B cell (primary cell): ENCODE measurements at regions not wholly inside any gene's neighbourhood (a gene's known extent, or its start where the extent isn't known, plus 50 kb on each side); places are given as distances from the start of the nearest gene placed in this dataset.

Experiments used
- ATAC-seq: fragments of 200-7000 bp; cut with Tn5 transposase; one replicate; pipeline ENCODE4 v1.10.0; 2021; ENCODE audit warnings: low read depth, mild to moderate bottlenecking, moderate number of reproducible peaks, moderate library complexity
- CTCF ChIA-PET: fragments of 350-600 bp; sonication (Branson Sonifier 250); formaldehyde crosslinking; loops from one replicate; lab custom pipeline; 2021; ENCODE audit warnings: antibody characterized with exemption, inconsistent platforms; lab: Charles Lee
- POLR2A ChIA-PET: fragments of 350-600 bp; sonication (Branson Sonifier 250); formaldehyde crosslinking; loops from one replicate; lab custom pipeline; 2021; ENCODE audit warnings: antibody characterized with exemption; lab: Charles Lee
- DNase-seq: peaks from one replicate; pipeline ENCODE4 v3.0.0; 2013
- H2AFZ ChIP-seq: 2 replicates; pipeline ENCODE4 v1.6.1; 2012; ENCODE audit warnings: mild to moderate bottlenecking, low read depth, low read length; ENCODE audit not compliant: insufficient read depth, poor library complexity, severe bottlenecking
- H3K27ac ChIP-seq, 2 donors: 1 replicate in 1 of 2; 2 replicates in 1 of 2; pipeline ENCODE4 v1.5.1; 2012 to 2013; ENCODE audit warnings: low read length in 2 of 2, mild to moderate bottlenecking in 2 of 2, moderate library complexity in 1 of 2
- H3K27me3 ChIP-seq, 4 experiments: fragments of 200-600 bp in 1 of 4; sonication (generic) in 1 of 4; replicated peaks in 1 of 4; 1 replicate in 2 of 4; 2 replicates in 2 of 4; pipeline versions ENCODE4 v1.6.1 to v1.7.0; 2013 to 2016; ENCODE audit warnings: low read length in 3 of 4, mild to moderate bottlenecking in 2 of 4, mixed read lengths in 1 of 4, moderate library complexity in 1 of 4; ENCODE audit not compliant: insufficient read depth in 4 of 4, control insufficient read depth in 3 of 4; ENCODE audit errors: control extremely low read depth in 1 of 4
- H3K36me3 ChIP-seq, 2 experiments: replicated peaks in 1 of 2; 1 replicate in 1 of 2; 2 replicates in 1 of 2; pipeline versions ENCODE4 v1.6.1 to v1.7.1; 2013; ENCODE audit warnings: low read length in 1 of 2; ENCODE audit not compliant: insufficient read depth in 2 of 2, control insufficient read depth in 1 of 2; ENCODE audit errors: control extremely low read depth in 1 of 2, extremely low read depth in 1 of 2
- H3K4me1 ChIP-seq, 2 donors: fragments of 200-600 bp in 1 of 2; sonication (generic) in 1 of 2; 1 replicate in 1 of 2; 2 replicates in 1 of 2; pipeline versions ENCODE4 v1.5.1 to v1.6.1; 2013 to 2017; ENCODE audit warnings: low read length in 2 of 2; ENCODE audit not compliant: control insufficient read depth in 2 of 2, insufficient read depth in 2 of 2
- H3K4me2 ChIP-seq: replicated peaks from 2 replicates; pipeline ENCODE3; 2012; ENCODE audit warnings: mild to moderate bottlenecking, low read depth, low read length; ENCODE audit not compliant: poor library complexity, severe bottlenecking
- H3K4me3 ChIP-seq, 5 experiments: fragments of 200-600 bp in 1 of 5; sonication (generic) in 1 of 5; 1 replicate in 3 of 5; 2 replicates in 2 of 5; pipeline versions ENCODE4 v1.5.1 to v1.7.0; 2011 to 2016; ENCODE audit warnings: low read length in 4 of 5, mild to moderate bottlenecking in 4 of 5, low read depth in 2 of 5, control low read depth in 1 of 5, moderate library complexity in 1 of 5; ENCODE audit not compliant: insufficient read depth in 1 of 5; ENCODE audit errors: control extremely low read depth in 1 of 5, extremely low read depth in 1 of 5
- H3K79me2 ChIP-seq: fragments of 200-600 bp; sonication (generic); one replicate; pipeline ENCODE4 v1.6.0; 2016; ENCODE audit warnings: low read length; ENCODE audit not compliant: control insufficient read depth, insufficient read depth
- H3K9ac ChIP-seq: fragments of 200-600 bp; sonication (generic); 2 replicates; pipeline ENCODE4 v1.6.1; 2017; ENCODE audit warnings: mild to moderate bottlenecking, low read length, moderate library complexity
- H3K9me3 ChIP-seq, 3 donors: one replicate each; pipeline versions ENCODE4 v1.6.1 to v1.7.1; 2013; ENCODE audit warnings: low read length in 2 of 3; ENCODE audit not compliant: control insufficient read depth in 2 of 3, insufficient read depth in 1 of 3; ENCODE audit errors: control extremely low read depth in 1 of 3
- H4K20me1 ChIP-seq: 2 replicates; pipeline ENCODE4 v1.6.0; 2012; ENCODE audit warnings: mild to moderate bottlenecking, low read length; ENCODE audit not compliant: insufficient read depth, control insufficient read depth, poor library complexity, severe bottlenecking
- H3K27ac Mint-ChIP-seq: one replicate; pipeline ENCODE4 v1.8.0; 2021; ENCODE audit warnings: mixed read lengths
- H3K27me3 Mint-ChIP-seq: one replicate; pipeline ENCODE4 v1.8.0; 2021; ENCODE audit warnings: mixed read lengths
- H3K4me1 Mint-ChIP-seq: one replicate; pipeline ENCODE4 v1.8.0; 2021; ENCODE audit warnings: mixed read lengths
- H3K4me3 Mint-ChIP-seq: one replicate; pipeline ENCODE4 v1.8.0; 2021; ENCODE audit warnings: mixed read lengths
- H3K9me3 Mint-ChIP-seq: one replicate; pipeline ENCODE4 v1.8.0; 2022; ENCODE audit warnings: mixed read lengths; ENCODE audit not compliant: insufficient read depth
- EZH2 ChIP-seq: IDR thresholded peaks from 2 replicates; pipeline ENCODE4 v1.6.1; 2012; ENCODE audit warnings: borderline replicate concordance, low read depth, mild to moderate bottlenecking, moderate library complexity, low read length; ENCODE audit not compliant: insufficient read depth, poor library complexity, severe bottlenecking
- WGBS: methylation state at CpG from one replicate; pipeline ENCODE4 v1.1.5; 2013; ENCODE audit warnings: missing lambda C conversion rate; ENCODE audit not compliant: insufficient coverage; 5-methylcytosine and 5-hydroxymethylcytosine counted together
- intact Hi-C: fragments of 100-400 bp; cut with micrococcal nuclease; formaldehyde crosslinking; loops from one replicate; pipeline ENCODE4 v1.10.0; 2022
- TF ChIP-seq, protein P1 (sequence below): fragments of 200-600 bp; IDR thresholded peaks from one replicate; pipeline ENCODE4 v1.8.0; 2022; ENCODE audit warnings: antibody characterized with exemption, mild to moderate bottlenecking

DNA sequence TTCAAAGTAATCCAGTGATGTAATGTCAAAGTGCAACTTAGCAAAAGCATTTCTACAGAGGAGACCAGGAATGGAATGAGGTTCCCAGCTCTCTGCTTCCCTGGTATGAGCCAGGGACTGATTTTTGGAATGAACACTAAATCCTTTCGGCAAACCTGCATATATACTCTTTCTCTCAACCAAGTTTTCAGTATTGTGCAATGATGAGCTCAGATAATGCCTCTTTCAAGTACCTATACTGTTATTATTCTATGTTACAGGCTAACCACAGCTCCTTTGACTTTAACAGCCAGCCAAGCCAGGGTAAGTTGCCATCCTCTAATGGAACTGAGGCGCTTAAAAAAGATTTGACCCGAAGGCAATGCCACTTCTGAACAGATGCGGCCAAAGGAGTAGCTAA lies 104.9 kb upstream of the FSCB start:
- Mint-ChIP-seq H3K4me3 (no peak overlapping the region), H3K27me3 (no peaks in the 10 kb centered on the region), H3K9me3 (no peaks in the 10 kb centered on the region), H3K4me1 (no peaks in the 10 kb centered on the region), H3K27ac (no peak overlapping the region)
- no peak overlapping the region for H3K4me2 ChIP-seq
- WGBS = 95% methylated on average over 3 of the region's 4 CpGs
- no peaks in the 10 kb centered on the region for H3K36me3 ChIP-seq
- H3K27ac ChIP-seq = no peak overlapping the region
- intact Hi-C loops = no loop called here
- no peak for DNase-seq
- ChIA-PET CTCF (no interaction called here), POLR2A (no interaction called here)
- no peaks in the 10 kb centered on the region for H3K79me2 ChIP-seq
- no peak for ATAC-seq
- H4K20me1 ChIP-seq = no peaks in the 10 kb centered on the region
- H3K4me3 ChIP-seq = no peak overlapping the region
- H3K4me1 ChIP-seq = no peaks in the 10 kb centered on the region
- no peaks in the 10 kb centered on the region for H3K27me3 ChIP-seq
- no peak overlapping the region for H3K9ac ChIP-seq
- TF ChIP-seq, protein P1, sequence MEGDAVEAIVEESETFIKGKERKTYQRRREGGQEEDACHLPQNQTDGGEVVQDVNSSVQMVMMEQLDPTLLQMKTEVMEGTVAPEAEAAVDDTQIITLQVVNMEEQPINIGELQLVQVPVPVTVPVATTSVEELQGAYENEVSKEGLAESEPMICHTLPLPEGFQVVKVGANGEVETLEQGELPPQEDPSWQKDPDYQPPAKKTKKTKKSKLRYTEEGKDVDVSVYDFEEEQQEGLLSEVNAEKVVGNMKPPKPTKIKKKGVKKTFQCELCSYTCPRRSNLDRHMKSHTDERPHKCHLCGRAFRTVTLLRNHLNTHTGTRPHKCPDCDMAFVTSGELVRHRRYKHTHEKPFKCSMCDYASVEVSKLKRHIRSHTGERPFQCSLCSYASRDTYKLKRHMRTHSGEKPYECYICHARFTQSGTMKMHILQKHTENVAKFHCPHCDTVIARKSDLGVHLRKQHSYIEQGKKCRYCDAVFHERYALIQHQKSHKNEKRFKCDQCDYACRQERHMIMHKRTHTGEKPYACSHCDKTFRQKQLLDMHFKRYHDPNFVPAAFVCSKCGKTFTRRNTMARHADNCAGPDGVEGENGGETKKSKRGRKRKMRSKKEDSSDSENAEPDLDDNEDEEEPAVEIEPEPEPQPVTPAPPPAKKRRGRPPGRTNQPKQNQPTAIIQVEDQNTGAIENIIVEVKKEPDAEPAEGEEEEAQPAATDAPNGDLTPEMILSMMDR = no peak
- no peak for TF ChIP-seq EZH2
- peaks cover 0 to 3% (median 0%) of the 10 kb centered on the region in 3 donors for H3K9me3 ChIP-seq
- H2AFZ ChIP-seq = no peak overlapping the region

DNA sequence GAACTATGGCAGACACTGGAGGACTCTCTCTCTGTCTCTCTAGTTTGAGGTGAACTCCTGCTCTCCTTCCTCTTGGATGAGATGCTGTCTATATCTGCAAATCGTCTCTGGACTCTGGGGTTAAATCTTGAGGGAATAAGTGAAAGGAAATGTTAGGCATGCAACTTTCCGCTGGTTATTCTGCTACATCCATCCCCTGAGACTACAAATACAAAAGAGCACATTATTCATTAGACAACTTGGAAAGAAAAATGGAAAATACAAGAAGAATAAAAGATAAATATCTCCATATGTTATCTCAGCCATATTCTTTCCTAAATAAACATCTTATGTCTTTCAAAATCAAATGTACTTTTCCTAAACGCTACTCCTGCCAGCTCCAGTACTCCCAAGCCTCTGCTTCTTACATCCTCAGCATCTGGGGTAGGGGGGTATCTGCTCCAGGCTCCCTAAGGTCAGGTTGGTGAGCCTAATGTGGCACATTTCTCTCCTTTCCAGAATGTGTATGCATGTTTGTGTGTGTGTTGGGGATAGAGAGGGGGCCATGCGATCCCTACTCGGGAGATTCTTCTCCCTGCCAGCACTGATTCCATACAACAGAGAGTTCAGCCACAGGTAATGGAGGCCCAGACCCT lies 102.9 kb upstream of the FSCB start:
- Histone ChIP-seq H3K4me3 (no peak overlapping the region), H3K4me2 (no peak overlapping the region), H3K9me3 (peaks cover 0 to 3% (median 0%) of the 10 kb centered on the region in 3 donors), H3K27me3 (no peaks in the 10 kb centered on the region), H4K20me1 (no peaks in the 10 kb centered on the region), H3K79me2 (no peaks in the 10 kb centered on the region), H3K36me3 (no peaks in the 10 kb centered on the region), H3K27ac (no peak overlapping the region), H3K9ac (no peak overlapping the region), H2AFZ (no peak overlapping the region), H3K4me1 (no peaks in the 10 kb centered on the region)
- WGBS = 100% methylated on average over 1 of the region's 5 CpGs
- Mint-ChIP-seq H3K4me1 (no peaks in the 10 kb centered on the region), H3K27me3 (no peaks in the 10 kb centered on the region), H3K4me3 (no peak overlapping the region), H3K27ac (no peak overlapping the region), H3K9me3 (no peaks in the 10 kb centered on the region)
- ATAC-seq = no peak
- ChIA-PET CTCF (no interaction called here), POLR2A (no interaction called here)
- no peak for DNase-seq
- TF ChIP-seq, protein P1 = no peak
- TF ChIP-seq EZH2 = no peak
- intact Hi-C loops = no loop called here
